ENCODE measurements at regions not wholly inside any gene's neighbourhood (a gene's known extent, or its start where the extent isn't known, plus 50 kb on each side); places are given as distances from the start of the nearest gene placed in this dataset.

- ChIA-PET CTCF (no interaction called here), POLR2A (no interaction called here)
Measured at GRCh38 chr13:73370066-73370465, 311.3 kb downstream of the KLF5 start.

GRCh38 chr13:73369095-73369494, 310.3 kb downstream of the KLF5 start:
- Histone ChIP-seq H3K36me3 (ENCODE audit: insufficient read depth, low read length) (no peaks in the 10 kb centered on the region), H3K27ac (ENCODE audit: low read depth in 1 of 2, low read length in 2 of 2) (no peak overlapping the region), H3K4me3 (ENCODE audit: low read length) (no peak overlapping the region), H3K27me3 (ENCODE audit: control insufficient read depth in 1 of 2, insufficient read depth in 2 of 2, low read length in 2 of 2) (no peaks in the 10 kb centered on the region), H3K9me3 (ENCODE audit: control insufficient read depth in 1 of 2, insufficient read depth in 1 of 2, low read length in 2 of 2) (no peaks in the 10 kb centered on the region), H3K4me1 (ENCODE audit: insufficient read depth, low read length) (no peaks in the 10 kb centered on the region)
- Mint-ChIP-seq H3K27ac (no peak overlapping the region), H3K27me3 (no peaks in the 10 kb centered on the region), H3K4me3 (no peak overlapping the region), H3K9me3 (no peaks in the 10 kb centered on the region), H3K4me1 (ENCODE audit: low read depth) (no peaks in the 10 kb centered on the region), H3K36me3 (ENCODE audit: low read depth) (no peaks in the 10 kb centered on the region)
- DNase-seq (no peak), ATAC-seq (ENCODE audit: poor library complexity) (no peak)
- TF ChIP-seq CTCF (IDR thresholded peaks at IDR 0.05): no peak
- POLR2A ChIA-PET: no interaction called here
- intact Hi-C loops (cut with DNase I, micrococcal nuclease): no loop called here
- CTCF ChIA-PET: interaction anchor here (1.1 to 1.2 kb wide), 2 partner anchors 13 to 19 kb away, joined by 3 to 4 read pairs; no protein-coding TSS in a partner anchor

More at GRCh38 chr13:73370066-73370465, 311.3 kb downstream of the KLF5 start:
- Mint-ChIP-seq H3K27me3 (no peaks in the 10 kb centered on the region), H3K27ac (no peak overlapping the region), H3K9me3 (no peaks in the 10 kb centered on the region), H3K4me3 (no peak overlapping the region), H3K36me3 (ENCODE audit: low read depth) (no peaks in the 10 kb centered on the region), H3K4me1 (ENCODE audit: low read depth) (no peaks in the 10 kb centered on the region)
- no peak for TF ChIP-seq CTCF (IDR thresholded peaks at IDR 0.05)
- Histone ChIP-seq H3K36me3 (ENCODE audit: insufficient read depth, low read length) (no peaks in the 10 kb centered on the region), H3K27me3 (ENCODE audit: control insufficient read depth in 1 of 2, insufficient read depth in 2 of 2, low read length in 2 of 2) (no peaks in the 10 kb centered on the region), H3K27ac (ENCODE audit: low read depth in 1 of 2, low read length in 2 of 2) (no peak overlapping the region), H3K4me3 (ENCODE audit: low read length) (no peak overlapping the region), H3K9me3 (ENCODE audit: control insufficient read depth in 1 of 2, insufficient read depth in 1 of 2, low read length in 2 of 2) (no peaks in the 10 kb centered on the region), H3K4me1 (ENCODE audit: insufficient read depth, low read length) (no peaks in the 10 kb centered on the region)
- no peak for DNase-seq
- intact Hi-C loops (cut with DNase I, micrococcal nuclease): no loop called here
- no peak for ATAC-seq (ENCODE audit: poor library complexity)

- TF ChIP-seq CTCF (IDR thresholded peaks at IDR 0.05): no peak
- H3K4me1 ChIP-seq (ENCODE audit: insufficient read depth, low read length): no peaks in the 10 kb centered on the region
- no peak overlapping the region for H3K27ac Mint-ChIP-seq
- DNase-seq (no peak), ATAC-seq (ENCODE audit: poor library complexity) (no peak)
- no peaks in the 10 kb centered on the region for H3K36me3 ChIP-seq (ENCODE audit: insufficient read depth, low read length)
- ChIA-PET CTCF (interaction anchor here (1.1 to 1.2 kb wide), 2 partner anchors 13 to 20 kb away, joined by 3 to 4 read pairs; no protein-coding TSS in a partner anchor), POLR2A (no interaction called here)
- no peak overlapping the region for H3K4me3 Mint-ChIP-seq
- H3K9me3 Mint-ChIP-seq: no peaks in the 10 kb centered on the region
- H3K27me3 Mint-ChIP-seq: no peaks in the 10 kb centered on the region
- H3K27ac ChIP-seq (ENCODE audit: low read depth in 1 of 2, low read length in 2 of 2): no peak overlapping the region
- H3K36me3 Mint-ChIP-seq (ENCODE audit: low read depth): no peaks in the 10 kb centered on the region
- H3K27me3 ChIP-seq (ENCODE audit: control insufficient read depth in 1 of 2, insufficient read depth in 2 of 2, low read length in 2 of 2): no peaks in the 10 kb centered on the region
- no peaks in the 10 kb centered on the region for H3K4me1 Mint-ChIP-seq (ENCODE audit: low read depth)
- H3K9me3 ChIP-seq (ENCODE audit: control insufficient read depth in 1 of 2, insufficient read depth in 1 of 2, low read length in 2 of 2): no peaks in the 10 kb centered on the region
- H3K4me3 ChIP-seq (ENCODE audit: low read length): no peak overlapping the region
- intact Hi-C loops (cut with DNase I, micrococcal nuclease): no loop called here
Measured at GRCh38 chr13:73368608-73369007, 309.8 kb downstream of the KLF5 start.
